GM23338 (cell line): ENCODE measurements at regions not wholly inside any gene's neighbourhood (a gene's known extent, or its start where the extent isn't known, plus 50 kb on each side); places are given as distances from the start of the nearest gene placed in this dataset.

Experiments
- ATAC-seq: fragments of 200-7000 bp; cut with Tn5 transposase; 3 replicates; pipeline ENCODE4 v1.9.1; 2020
- DNase-seq: peaks from one replicate; pipeline ENCODE4 v3.0.0-alpha.2; 2015; ENCODE audit warnings: low spot score
- H2AFZ ChIP-seq: fragments of 200-600 bp; sonication (generic); 2 replicates; pipeline ENCODE4 v1.8.0; 2016; ENCODE audit warnings: antibody characterized with exemption, mild to moderate bottlenecking, moderate library complexity
- H3F3A ChIP-seq: fragments of 200-600 bp; sonication (generic); replicated peaks from 2 replicates; pipeline ENCODE4 v1.8.0; 2017; ENCODE audit warnings: antibody characterized with exemption, mixed run types, low read depth
- H3K27ac ChIP-seq: fragments of 200-600 bp; sonication (generic); 2 replicates; pipeline ENCODE4 v1.6.1; 2016; ENCODE audit warnings: low read depth
- H3K27me3 ChIP-seq: fragments of 200-600 bp; sonication (generic); 2 replicates; pipeline ENCODE4 v1.8.0; 2016; ENCODE audit warnings: mild to moderate bottlenecking, mixed run types, moderate library complexity; ENCODE audit not compliant: insufficient read depth
- H3K36me3 ChIP-seq: fragments of 200-600 bp; sonication (generic); 2 replicates; pipeline ENCODE4 v1.8.0; 2016; ENCODE audit warnings: mild to moderate bottlenecking; ENCODE audit not compliant: insufficient read depth
- H3K4me1 ChIP-seq: fragments of 200-600 bp; sonication (generic); 2 replicates; pipeline ENCODE4 v1.8.0; 2016; ENCODE audit warnings: mild to moderate bottlenecking, moderate library complexity; ENCODE audit not compliant: insufficient read depth
- H3K4me2 ChIP-seq: fragments of 200-600 bp; sonication (generic); 2 replicates; pipeline ENCODE4 v1.7.1; 2017; ENCODE audit warnings: mixed run types
- H3K4me3 ChIP-seq: fragments of 200-600 bp; sonication (generic); 2 replicates; pipeline ENCODE4 v1.6.1; 2016; ENCODE audit warnings: mixed run types
- H3K79me2 ChIP-seq: fragments of 200-600 bp; sonication (generic); replicated peaks from 2 replicates; pipeline ENCODE4 v1.8.0; 2017; ENCODE audit warnings: mild to moderate bottlenecking; ENCODE audit not compliant: insufficient read depth
- H3K9me2 ChIP-seq: fragments of 200-600 bp; sonication (generic); 2 replicates; pipeline ENCODE4 v1.8.0; 2017; ENCODE audit not compliant: insufficient read depth
- H4K20me1 ChIP-seq: fragments of 200-600 bp; sonication (generic); replicated peaks from 2 replicates; pipeline ENCODE4 v1.8.0; 2017; ENCODE audit warnings: mild to moderate bottlenecking; ENCODE audit not compliant: insufficient read depth
- H3K27ac Mint-ChIP-seq: 2 replicates; pipeline ENCODE4 v1.8.0; 2020; ENCODE audit warnings: inconsistent platforms, mild to moderate bottlenecking, moderate library complexity, mixed read lengths
- H3K27me3 Mint-ChIP-seq: 3 replicates; pipeline ENCODE4 v1.8.0; 2022; ENCODE audit warnings: low read depth, mild to moderate bottlenecking, moderate library complexity, mixed read lengths, inconsistent platforms; ENCODE audit not compliant: insufficient read depth, poor library complexity
- H3K36me3 Mint-ChIP-seq: 3 replicates; pipeline ENCODE4 v1.8.0; 2021; ENCODE audit warnings: low read depth, mild to moderate bottlenecking, inconsistent platforms, moderate library complexity, mixed read lengths
- H3K4me1 Mint-ChIP-seq: 3 replicates; pipeline ENCODE4 v1.8.0; 2020; ENCODE audit warnings: mild to moderate bottlenecking, inconsistent platforms, mixed read lengths
- H3K4me3 Mint-ChIP-seq: 3 replicates; pipeline ENCODE4 v1.8.0; 2021; ENCODE audit warnings: moderate library complexity, mild to moderate bottlenecking, inconsistent platforms, mixed read lengths
- H3K9me3 Mint-ChIP-seq: 3 replicates; pipeline ENCODE4 v1.8.0; 2020; ENCODE audit warnings: moderate library complexity, mild to moderate bottlenecking, inconsistent platforms, mixed read lengths
- CREB1 ChIP-seq: fragments of 250-450 bp; sonication (Bioruptor Pico); IDR thresholded peaks from 2 replicates; pipeline ENCODE4 v1.5.0; 2020; ENCODE audit warnings: low read depth, mild to moderate bottlenecking, moderate library complexity
- EZH2 ChIP-seq: fragments of 200-600 bp; sonication (generic); IDR thresholded peaks from one replicate; pipeline ENCODE4 v1.8.0; 2017; ENCODE audit warnings: antibody characterized with exemption, mild to moderate bottlenecking, low read depth; ENCODE audit not compliant: unreplicated experiment
- JUNB ChIP-seq: IDR thresholded peaks from one replicate; pipeline ENCODE4 v1.6.1; 2016; ENCODE audit warnings: antibody characterized with exemption; ENCODE audit not compliant: unreplicated experiment
- NANOG ChIP-seq: IDR thresholded peaks from 2 replicates; pipeline ENCODE4 v1.6.1; 2016; ENCODE audit warnings: antibody characterized with exemption, borderline replicate concordance
- STAT1 ChIP-seq: IDR thresholded peaks from one replicate; pipeline ENCODE4 v1.6.1; 2016; ENCODE audit warnings: antibody characterized with exemption; ENCODE audit not compliant: unreplicated experiment
- ZNF114 ChIP-seq: fragments of 250-450 bp; sonication (Bioruptor Pico); IDR thresholded peaks from 2 replicates; pipeline ENCODE4 v1.5.0; 2020; ENCODE audit warnings: mild to moderate bottlenecking, moderate library complexity
- TF ChIP-seq, protein P1 (sequence below): fragments of 250-450 bp; sonication (Bioruptor Pico); IDR thresholded peaks from 2 replicates; pipeline ENCODE4 v1.5.0; 2020; ENCODE audit warnings: mild to moderate bottlenecking, moderate library complexity
- TF ChIP-seq, protein P2 (sequence below): IDR thresholded peaks from 2 replicates; pipeline ENCODE4 v1.6.1; 2016; ENCODE audit warnings: antibody characterized with exemption

DNA sequence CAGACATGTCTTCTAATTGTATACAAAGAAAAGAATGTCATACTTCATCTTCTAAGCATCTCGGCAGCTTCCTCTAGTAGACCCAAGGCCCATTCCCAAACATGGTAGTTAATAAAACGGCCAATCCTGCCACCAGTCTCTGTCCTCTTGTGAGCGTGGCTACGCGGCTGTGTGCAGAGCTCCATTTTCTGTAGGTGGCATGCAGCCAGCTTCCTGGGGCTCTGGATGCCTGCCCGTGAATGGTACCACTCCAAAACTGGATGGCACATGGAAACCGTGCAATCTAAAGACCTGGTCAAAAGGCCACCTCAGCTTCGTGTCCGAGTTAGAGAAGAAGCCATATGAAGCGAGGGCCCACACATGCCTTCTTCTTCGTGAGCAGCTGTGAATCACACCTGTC, 110.7 kb downstream of the SIPA1L2 start (continued):
- TF ChIP-seq, protein P1, sequence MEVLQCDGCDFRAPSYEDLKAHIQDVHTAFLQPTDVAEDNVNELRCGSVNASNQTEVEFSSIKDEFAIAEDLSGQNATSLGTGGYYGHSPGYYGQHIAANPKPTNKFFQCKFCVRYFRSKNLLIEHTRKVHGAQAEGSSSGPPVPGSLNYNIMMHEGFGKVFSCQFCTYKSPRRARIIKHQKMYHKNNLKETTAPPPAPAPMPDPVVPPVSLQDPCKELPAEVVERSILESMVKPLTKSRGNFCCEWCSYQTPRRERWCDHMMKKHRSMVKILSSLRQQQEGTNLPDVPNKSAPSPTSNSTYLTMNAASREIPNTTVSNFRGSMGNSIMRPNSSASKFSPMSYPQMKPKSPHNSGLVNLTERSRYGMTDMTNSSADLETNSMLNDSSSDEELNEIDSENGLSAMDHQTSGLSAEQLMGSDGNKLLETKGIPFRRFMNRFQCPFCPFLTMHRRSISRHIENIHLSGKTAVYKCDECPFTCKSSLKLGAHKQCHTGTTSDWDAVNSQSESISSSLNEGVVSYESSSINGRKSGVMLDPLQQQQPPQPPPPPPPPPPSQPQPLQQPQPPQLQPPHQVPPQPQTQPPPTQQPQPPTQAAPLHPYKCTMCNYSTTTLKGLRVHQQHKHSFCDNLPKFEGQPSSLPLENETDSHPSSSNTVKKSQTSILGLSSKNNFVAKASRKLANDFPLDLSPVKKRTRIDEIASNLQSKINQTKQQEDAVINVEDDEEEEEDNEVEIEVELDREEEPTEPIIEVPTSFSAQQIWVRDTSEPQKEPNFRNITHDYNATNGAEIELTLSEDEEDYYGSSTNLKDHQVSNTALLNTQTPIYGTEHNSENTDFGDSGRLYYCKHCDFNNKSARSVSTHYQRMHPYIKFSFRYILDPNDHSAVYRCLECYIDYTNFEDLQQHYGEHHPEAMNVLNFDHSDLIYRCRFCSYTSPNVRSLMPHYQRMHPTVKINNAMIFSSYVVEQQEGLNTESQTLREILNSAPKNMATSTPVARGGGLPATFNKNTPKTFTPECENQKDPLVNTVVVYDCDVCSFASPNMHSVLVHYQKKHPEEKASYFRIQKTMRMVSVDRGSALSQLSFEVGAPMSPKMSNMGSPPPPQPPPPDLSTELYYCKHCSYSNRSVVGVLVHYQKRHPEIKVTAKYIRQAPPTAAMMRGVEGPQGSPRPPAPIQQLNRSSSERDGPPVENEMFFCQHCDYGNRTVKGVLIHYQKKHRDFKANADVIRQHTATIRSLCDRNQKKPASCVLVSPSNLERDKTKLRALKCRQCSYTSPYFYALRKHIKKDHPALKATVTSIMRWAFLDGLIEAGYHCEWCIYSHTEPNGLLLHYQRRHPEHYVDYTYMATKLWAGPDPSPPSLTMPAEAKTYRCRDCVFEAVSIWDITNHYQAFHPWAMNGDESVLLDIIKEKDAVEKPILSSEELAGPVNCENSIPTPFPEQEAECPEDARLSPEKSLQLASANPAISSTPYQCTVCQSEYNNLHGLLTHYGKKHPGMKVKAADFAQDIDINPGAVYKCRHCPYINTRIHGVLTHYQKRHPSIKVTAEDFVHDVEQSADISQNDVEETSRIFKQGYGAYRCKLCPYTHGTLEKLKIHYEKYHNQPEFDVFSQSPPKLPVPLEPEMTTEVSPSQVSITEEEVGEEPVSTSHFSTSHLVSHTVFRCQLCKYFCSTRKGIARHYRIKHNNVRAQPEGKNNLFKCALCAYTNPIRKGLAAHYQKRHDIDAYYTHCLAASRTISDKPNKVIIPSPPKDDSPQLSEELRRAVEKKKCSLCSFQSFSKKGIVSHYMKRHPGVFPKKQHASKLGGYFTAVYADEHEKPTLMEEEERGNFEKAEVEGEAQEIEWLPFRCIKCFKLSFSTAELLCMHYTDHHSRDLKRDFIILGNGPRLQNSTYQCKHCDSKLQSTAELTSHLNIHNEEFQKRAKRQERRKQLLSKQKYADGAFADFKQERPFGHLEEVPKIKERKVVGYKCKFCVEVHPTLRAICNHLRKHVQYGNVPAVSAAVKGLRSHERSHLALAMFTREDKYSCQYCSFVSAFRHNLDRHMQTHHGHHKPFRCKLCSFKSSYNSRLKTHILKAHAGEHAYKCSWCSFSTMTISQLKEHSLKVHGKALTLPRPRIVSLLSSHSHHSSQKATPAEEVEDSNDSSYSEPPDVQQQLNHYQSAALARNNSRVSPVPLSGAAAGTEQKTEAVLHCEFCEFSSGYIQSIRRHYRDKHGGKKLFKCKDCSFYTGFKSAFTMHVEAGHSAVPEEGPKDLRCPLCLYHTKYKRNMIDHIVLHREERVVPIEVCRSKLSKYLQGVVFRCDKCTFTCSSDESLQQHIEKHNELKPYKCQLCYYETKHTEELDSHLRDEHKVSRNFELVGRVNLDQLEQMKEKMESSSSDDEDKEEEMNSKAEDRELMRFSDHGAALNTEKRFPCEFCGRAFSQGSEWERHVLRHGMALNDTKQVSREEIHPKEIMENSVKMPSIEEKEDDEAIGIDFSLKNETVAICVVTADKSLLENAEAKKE, result no peak
- no peak for TF ChIP-seq CREB1 (CRISPR knock-in tag)
- TF ChIP-seq STAT1, result no peak
- TF ChIP-seq ZNF114 (CRISPR knock-in tag), result no peak
- TF ChIP-seq NANOG, result no peak
- TF ChIP-seq JUNB, result no peak

DNA sequence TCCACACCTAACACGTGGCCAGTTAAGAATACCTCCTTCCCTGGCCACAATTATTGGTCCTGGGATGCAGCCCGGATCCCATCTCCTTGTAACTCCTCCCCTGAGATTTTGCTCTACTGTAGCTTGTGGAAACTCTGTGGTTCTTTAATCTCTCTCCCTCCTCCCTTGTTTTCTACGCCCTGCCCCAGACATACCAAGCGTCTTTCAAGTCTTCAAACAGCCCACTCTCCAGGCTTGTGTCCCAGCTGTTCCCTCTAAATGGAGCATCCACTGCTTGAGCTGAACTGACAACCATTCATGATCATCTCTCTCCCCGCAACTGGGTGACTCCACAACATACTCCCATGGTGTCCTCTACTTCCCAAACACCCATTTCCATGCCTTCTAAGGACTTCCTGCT, 111.6 kb downstream of the SIPA1L2 start:
- Mint-ChIP-seq H3K27me3 (no peaks in the 10 kb centered on the region), H3K9me3 (no peaks in the 10 kb centered on the region), H3K27ac (no peak overlapping the region), H3K4me1 (peaks cover 9% of the 10 kb centered on the region), H3K4me3 (no peak overlapping the region), H3K36me3 (peaks cover 4% of the 10 kb centered on the region; the same call in 1 of the 3 replicates)
- H3K27ac ChIP-seq, result no peak overlapping the region
- no peak; the same call in 2 of the 3 replicates for ATAC-seq
- H3K27me3 ChIP-seq, result no peaks in the 10 kb centered on the region
- no peaks in the 10 kb centered on the region for H3K9me2 ChIP-seq
- no peak overlapping the region for H2AFZ ChIP-seq
- no peak for DNase-seq
- H4K20me1 ChIP-seq, result no peaks in the 10 kb centered on the region
- H3K4me2 ChIP-seq, result no peak overlapping the region
- no peaks in the 10 kb centered on the region for H3K36me3 ChIP-seq
- H3K79me2 ChIP-seq, result no peaks in the 10 kb centered on the region
- TF ChIP-seq CREB1 (CRISPR knock-in tag) (no peak), ZNF114 (CRISPR knock-in tag) (no peak), STAT1 (no peak), EZH2 (no peak)
- TF ChIP-seq, protein P1, result no peak
- TF ChIP-seq, protein P2, sequence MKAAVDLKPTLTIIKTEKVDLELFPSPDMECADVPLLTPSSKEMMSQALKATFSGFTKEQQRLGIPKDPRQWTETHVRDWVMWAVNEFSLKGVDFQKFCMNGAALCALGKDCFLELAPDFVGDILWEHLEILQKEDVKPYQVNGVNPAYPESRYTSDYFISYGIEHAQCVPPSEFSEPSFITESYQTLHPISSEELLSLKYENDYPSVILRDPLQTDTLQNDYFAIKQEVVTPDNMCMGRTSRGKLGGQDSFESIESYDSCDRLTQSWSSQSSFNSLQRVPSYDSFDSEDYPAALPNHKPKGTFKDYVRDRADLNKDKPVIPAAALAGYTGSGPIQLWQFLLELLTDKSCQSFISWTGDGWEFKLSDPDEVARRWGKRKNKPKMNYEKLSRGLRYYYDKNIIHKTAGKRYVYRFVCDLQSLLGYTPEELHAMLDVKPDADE, result no peak
- H3F3A ChIP-seq, result no peaks in the 10 kb centered on the region
- H3K4me3 ChIP-seq, result no peak overlapping the region
- no peaks in the 10 kb centered on the region for H3K4me1 ChIP-seq
